NB4 (cell line): ENCODE measurements at regions not wholly inside any gene's neighbourhood (a gene's known extent, or its start where the extent isn't known, plus 50 kb on each side); places are given as distances from the start of the nearest gene placed in this dataset.

Source experiments
- DNase-seq: peaks from one replicate; pipeline ENCODE4 v3.0.0; 2010; ENCODE audit warnings: low read depth
- H3K4me3 ChIP-seq: one replicate; pipeline ENCODE4 v1.5.1; 2011; ENCODE audit warnings: mild to moderate bottlenecking, low read depth, low read length, moderate library complexity
- CTCF ChIP-seq: IDR thresholded peaks from one replicate; pipeline ENCODE4 v1.5.1; 2012; ENCODE audit warnings: low read depth, low read length
- MAX ChIP-seq: IDR thresholded peaks from 2 replicates; pipeline ENCODE4 v1.6.1; 2011; ENCODE audit warnings: low read depth, low read length
- MYC ChIP-seq: IDR thresholded peaks from 2 replicates; pipeline ENCODE4 v1.6.1; 2011; ENCODE audit warnings: low read depth, low read length
- POLR2A ChIP-seq: IDR thresholded peaks from 2 replicates; pipeline ENCODE4 v1.6.1; 2011; ENCODE audit warnings: mild to moderate bottlenecking; ENCODE audit not compliant: insufficient read length; ENCODE audit errors: extremely low read depth

GRCh38 chr15:93501946-93502345, 412.9 kb upstream of the RGMA start:
- DNase-seq = no peak
- no peak for TF ChIP-seq MAX
- no peak for TF ChIP-seq MYC
- TF ChIP-seq POLR2A = no peak
- TF ChIP-seq CTCF = no peak
- H3K4me3 ChIP-seq = no peak overlapping the region

- TF ChIP-seq MYC = no peak
- no peak for TF ChIP-seq MAX
- no peak for TF ChIP-seq CTCF
- no peak for TF ChIP-seq POLR2A
- no peak for DNase-seq
- H3K4me3 ChIP-seq = no peak overlapping the region
These were observed 411.1 kb upstream of the RGMA start for GRCh38 chr15:93500155-93500554.

- no peak for TF ChIP-seq MYC
- no peak for TF ChIP-seq CTCF
- no peak for TF ChIP-seq POLR2A
- TF ChIP-seq MAX = no peak
- no peak for DNase-seq
- no peak overlapping the region for H3K4me3 ChIP-seq
These were observed 408.3 kb upstream of the RGMA start for GRCh38 chr15:93497291-93497690.

GRCh38 chr15:93496888-93497287, 407.9 kb upstream of the RGMA start:
- no peak for TF ChIP-seq POLR2A
- no peak for TF ChIP-seq MAX
- no peak for TF ChIP-seq MYC
- no peak for TF ChIP-seq CTCF
- DNase-seq = no peak
- no peak overlapping the region for H3K4me3 ChIP-seq

- H3K4me3 ChIP-seq = no peak overlapping the region
- no peak for TF ChIP-seq MAX
- no peak for TF ChIP-seq CTCF
- TF ChIP-seq MYC = no peak
- TF ChIP-seq POLR2A = no peak
- DNase-seq = no peak
These were observed 407.0 kb upstream of the RGMA start for GRCh38 chr15:93495799-93496637.

GRCh38 chr15:93493172-93493571, 404.2 kb upstream of the RGMA start:
- no peak for DNase-seq
- TF ChIP-seq CTCF (no peak), MYC (no peak), POLR2A (no peak), MAX (no peak)
- no peak overlapping the region for H3K4me3 ChIP-seq
